Adrenal gland (tissue), 5 donors: ENCODE measurements at regions not wholly inside any gene's neighbourhood (a gene's known extent, or its start where the extent isn't known, plus 50 kb on each side); places are given as distances from the start of the nearest gene placed in this dataset.

ENCODE experiments used
- CTCF ChIP-seq, 6 experiments: fragments of 450-650 bp in 4 of 6; fragments of 200-600 bp in 2 of 6; sonication (generic) in 1 of 6; IDR thresholded peaks; 1 replicate in 5 of 6; 2 replicates in 1 of 6; pipeline versions ENCODE4 v1.5.1 to v1.8.0; 2016 to 2021; ENCODE audit warnings: antibody characterized with exemption in 6 of 6, mild to moderate bottlenecking in 2 of 6, moderate library complexity in 1 of 6
- POLR2A ChIP-seq, 2 donors: fragments of 450-650 bp; IDR thresholded peaks; one replicate each; pipeline ENCODE4 v1.6.1; 2017; ENCODE audit warnings: antibody characterized with exemption in 2 of 2, mild to moderate bottlenecking in 2 of 2, moderate library complexity in 1 of 2
- donor health status: DM: no; HTN: no; CAD: no.

DNA sequence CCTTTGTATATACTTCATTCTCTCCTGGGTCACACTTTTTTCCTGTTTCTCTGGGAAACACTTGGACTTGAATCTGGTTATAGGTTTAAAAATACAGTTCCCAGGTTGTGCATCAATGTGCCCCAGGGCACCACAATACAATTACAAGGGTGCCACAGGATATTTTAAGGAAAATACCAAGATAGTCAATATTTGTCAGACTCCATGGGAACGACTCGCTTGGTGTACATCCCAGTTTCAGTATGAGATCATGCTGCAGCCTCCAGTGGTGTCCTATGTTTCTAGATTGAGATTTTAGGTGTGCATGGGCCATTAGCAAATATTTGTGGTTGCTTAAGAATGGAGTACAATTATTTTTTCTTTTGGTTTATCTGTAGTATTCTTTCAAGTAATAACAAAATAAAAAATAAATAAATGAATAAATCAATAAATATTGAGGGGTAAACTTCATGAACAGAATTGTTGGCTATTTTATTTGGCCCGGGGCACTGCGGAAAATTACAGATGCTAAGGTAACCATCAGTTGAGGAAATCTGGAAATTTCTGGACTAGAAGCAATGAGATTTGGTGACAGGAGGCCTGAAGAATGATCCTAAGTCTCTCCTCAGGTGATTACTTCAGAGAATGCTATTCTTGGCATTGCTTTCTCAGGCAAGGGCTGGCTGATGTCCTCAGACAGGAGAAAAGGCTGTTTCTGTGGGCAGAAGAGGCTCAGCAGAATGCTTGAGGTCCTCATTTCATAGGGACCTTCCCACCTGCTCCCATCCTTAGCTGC lies 649.3 kb upstream of the SOX11 start:
- TF ChIP-seq CTCF (IDR thresholded peaks at IDR 0.05) (no peak), POLR2A (IDR thresholded peaks at IDR 0.05) (no peak)
